Raji (cell line): ENCODE measurements at regions not wholly inside any gene's neighbourhood (a gene's known extent, or its start where the extent isn't known, plus 50 kb on each side); places are given as distances from the start of the nearest gene placed in this dataset.

Experiments used
- POLR2A ChIP-seq: IDR thresholded peaks from 2 replicates; pipeline ENCODE4 v1.6.1; 2011; ENCODE audit warnings: low read depth, low read length, control low read depth; ENCODE audit not compliant: insufficient read depth

DNA sequence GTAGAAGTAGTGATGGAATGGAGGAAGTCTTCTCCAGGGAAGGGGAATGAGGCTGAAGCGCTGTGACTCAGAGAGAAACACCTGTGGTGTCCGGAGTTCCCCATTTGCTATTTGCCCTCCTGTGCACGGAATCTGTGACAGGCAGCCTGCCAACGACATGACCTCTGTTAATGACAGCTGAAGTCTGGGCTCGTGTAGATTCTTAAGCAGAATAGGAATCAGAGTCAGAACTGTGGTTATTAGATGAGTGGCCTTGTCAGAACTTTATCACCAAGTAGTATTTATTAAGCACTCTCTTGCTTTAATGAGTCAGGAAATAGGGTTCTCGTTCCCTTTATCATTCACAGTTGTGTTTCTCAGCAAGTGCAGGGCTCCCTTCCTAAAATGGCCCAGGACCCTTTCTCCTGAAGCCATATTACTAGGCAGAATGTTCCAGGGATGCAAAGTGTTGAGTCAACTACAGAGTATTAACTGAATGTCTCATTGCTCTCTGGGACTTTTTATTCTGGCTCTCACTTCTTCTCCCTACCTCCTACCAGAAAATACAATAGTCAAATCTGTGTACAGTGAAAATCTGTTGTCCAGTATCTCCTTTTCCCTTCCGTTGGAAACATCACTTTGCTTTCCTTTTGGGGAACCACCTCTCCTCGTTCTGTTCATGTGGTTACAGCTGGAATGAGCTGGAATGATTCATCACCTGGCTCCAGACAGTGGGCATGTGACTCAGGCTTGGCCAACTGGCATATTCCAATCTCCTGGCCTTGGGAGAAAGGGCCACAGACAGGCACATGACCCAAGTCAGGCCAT lies 77.8 kb upstream of the MAX start:
- TF ChIP-seq POLR2A = no peak

DNA sequence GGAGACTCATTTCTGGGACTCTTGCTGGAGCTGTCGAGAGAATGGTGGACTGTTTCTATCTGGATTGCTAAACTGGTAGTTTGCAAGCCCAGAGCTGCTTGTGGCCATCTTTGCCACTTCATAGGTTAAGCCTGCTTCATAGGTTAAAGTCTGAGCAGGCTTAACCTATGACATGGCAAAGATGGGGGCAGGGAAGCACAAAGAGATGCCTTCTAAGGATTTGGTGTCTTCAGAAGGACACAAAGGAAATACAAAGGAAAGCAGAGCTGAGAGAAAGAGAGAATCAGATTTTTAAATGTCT lies 78.4 kb upstream of the MAX start:
- TF ChIP-seq POLR2A = no peak

DNA sequence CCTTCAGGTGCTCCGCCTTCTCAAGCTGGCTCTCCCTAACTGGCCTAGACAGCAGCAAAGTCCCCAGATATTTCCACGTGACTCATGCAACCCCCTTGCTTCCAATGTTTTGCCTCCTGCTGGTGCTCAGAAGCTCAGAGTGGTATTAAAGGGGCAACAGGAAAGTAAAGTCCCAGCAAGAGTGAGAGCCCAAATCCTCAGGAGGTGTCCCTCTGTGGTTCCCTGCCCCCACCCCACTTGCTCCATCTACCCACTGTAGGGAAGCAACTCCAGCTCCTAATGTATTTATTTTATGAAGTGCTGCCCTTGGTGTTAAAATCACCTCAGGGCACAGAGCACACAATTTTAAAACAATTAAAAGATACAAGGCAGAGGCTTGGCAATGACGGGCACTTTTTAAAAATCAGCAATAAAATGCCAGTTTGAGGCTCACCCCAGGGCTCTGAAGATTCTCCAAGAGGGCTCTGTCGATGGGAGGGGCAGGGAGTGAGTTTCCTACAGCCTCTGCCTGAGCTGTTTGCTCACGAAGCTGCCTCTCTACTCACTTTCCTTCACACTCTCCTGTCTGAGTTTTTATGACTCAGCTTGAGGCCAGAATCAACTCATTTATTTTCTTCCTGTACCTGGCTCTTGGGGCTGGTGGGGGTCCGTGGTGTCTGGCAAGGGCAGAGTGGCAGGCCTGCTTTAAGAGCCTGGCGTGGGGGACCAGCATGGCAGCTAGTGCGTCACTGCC lies 81.9 kb upstream of the MAX start:
- no peak for TF ChIP-seq POLR2A

DNA sequence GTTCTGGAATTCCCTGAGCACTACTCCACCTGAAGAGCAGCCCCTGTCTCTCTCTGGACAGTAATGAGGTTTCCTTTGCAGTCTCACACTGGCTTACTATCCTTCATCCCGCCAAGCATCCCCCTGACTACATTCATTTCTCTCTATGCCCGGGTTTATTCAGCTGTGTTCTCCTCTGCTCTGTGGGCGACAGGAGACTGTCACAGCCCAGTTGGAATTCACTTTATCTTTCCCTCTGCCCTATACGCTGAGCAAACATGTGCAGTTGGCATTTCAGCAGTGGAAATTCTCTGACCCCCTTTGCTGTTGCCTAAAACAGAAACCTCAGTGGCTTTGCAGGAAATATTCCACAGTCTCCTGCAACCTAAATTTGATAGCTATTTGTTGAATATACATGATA lies 83.5 kb upstream of the MAX start:
- TF ChIP-seq POLR2A = no peak

DNA sequence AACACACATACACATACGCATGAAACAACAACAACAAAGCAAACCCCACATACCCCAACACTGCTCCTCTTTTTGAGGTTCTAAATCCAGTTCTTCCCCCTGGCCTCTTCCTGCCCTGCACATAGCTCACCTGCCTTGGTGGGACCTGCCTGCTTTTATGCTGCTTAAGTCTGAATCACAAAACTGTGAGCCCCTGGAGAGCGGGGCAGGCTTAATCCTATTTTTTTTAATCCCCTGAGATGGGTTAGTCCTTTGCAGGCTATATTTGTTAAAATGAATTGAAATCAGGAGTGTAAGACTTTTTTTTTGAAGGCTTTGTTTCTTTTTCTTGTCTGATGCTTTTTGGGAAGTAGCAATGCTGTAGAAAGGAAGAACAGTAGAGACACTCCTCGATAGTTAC lies 84.6 kb upstream of the MAX start:
- TF ChIP-seq POLR2A = no peak

DNA sequence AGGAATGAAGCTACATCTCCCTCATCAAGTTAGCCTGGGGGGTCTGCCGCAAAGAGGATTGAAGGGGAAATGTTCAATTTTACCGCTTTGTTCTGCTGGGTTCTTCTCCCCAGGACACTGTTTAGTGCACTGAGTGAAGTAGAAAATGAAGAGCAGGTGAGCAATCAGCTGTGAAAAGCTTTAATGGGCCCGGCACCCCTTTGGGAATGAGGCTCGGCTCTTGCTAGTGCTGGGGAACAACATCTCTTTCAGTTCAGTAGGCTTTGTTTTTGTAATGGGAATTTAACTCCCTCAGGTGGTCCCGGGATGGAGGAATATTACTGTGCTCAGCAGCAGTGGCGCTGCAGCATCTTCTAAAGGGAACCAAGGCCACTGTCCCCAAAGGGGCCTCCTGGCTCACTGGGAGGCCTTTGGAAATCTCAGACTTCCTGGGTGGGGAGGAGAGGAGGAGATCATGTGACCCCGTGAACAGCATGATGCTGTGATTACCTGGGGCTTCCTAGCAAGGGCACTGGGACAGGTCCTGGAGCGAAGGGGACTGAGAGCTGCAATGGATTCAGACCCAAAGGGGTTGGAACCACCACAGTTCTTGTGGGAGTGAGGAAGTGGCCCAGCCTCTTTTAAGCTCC lies 85.2 kb upstream of the MAX start:
- TF ChIP-seq POLR2A = no peak

DNA sequence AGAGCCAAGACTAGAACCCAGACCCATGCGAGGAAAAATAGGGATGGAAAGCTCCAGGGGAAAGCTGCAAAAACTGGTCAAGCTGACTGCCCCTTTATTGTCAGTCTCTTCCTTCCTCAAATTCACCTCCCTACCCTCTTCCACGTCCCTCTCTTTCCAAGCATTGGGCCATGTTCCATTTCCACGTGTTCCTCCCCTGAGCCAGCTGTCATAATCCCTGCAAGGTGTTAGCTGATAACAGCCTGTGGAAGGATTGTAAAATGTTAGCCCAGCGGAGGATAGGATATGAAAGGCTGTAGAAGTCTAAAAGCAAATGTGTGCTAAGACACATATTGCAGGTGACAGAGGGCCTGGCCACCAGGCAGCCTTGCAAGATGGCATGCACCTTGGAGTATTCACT lies 88.0 kb upstream of the MAX start:
- no peak for TF ChIP-seq POLR2A

DNA sequence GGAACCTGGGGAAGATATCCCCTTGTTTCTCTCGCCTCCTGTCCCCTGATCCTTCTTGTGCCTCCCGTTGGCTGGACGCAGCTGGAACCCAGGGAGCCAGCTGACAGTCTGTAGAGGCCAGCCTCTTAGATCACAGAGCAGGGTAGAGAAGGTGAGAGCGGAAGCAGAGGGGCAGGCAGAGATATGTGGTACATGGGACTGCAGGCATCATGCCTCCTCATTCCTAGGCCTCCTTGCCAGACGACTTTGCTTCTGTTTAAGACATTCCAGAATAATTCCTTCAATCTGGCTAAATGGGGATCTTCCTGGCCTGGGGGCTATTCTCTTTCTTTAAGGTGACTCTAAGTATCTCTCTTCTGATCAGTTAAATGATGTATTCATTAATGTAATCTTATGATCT lies 89.4 kb upstream of the MAX start:
- TF ChIP-seq POLR2A = no peak

DNA sequence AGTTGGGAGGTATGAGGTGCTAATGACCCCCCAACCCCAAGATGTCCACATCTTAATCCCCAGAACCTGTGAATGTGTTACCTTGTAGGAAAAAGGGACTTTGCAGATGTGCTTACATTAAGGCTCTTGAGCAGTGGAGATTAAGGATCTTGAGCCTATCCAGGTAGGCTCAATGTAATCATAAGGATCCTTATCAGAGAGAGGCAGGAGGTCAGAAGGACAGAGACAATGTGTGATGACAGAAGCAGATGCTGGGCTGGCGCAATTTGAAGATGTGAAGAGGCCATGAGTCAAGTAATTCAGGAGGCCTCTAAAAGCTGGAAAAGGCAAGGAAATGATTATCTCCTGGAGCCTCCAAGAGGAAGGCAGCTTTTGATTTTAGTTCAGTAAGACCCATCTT lies 90.4 kb upstream of the MAX start:
- no peak for TF ChIP-seq POLR2A

DNA sequence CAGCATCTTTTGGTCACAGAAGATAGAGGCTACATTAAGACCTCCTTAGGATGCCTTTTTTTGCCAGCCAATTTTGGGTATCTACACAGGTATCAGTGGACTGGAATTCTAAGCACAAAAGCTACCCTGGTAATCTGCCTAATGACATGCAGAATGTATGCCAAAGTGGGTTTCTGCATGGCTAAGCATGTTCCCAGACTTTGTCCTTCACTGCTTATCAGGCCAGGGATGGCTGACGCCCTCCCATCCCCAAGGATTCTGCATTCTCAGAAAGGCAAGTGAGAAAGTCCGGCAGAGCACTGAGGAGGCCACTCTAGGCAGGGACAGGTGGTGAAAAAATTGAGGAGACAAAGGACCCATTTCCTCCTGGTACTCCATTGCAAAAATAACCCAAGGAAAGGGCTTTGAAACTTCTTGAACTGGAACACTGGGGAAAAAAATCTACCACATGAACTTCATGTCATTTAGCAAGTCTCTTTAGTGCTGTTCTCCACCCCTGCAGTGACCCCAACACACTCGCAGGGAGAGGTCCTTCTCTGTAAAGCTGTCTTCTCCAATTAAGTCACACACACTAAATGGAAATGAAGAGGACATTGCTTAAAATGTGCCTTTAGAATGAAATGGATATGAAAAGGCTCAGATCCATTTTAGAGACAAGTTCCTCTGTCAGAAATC lies 91.7 kb upstream of the MAX start:
- TF ChIP-seq POLR2A = no peak

DNA sequence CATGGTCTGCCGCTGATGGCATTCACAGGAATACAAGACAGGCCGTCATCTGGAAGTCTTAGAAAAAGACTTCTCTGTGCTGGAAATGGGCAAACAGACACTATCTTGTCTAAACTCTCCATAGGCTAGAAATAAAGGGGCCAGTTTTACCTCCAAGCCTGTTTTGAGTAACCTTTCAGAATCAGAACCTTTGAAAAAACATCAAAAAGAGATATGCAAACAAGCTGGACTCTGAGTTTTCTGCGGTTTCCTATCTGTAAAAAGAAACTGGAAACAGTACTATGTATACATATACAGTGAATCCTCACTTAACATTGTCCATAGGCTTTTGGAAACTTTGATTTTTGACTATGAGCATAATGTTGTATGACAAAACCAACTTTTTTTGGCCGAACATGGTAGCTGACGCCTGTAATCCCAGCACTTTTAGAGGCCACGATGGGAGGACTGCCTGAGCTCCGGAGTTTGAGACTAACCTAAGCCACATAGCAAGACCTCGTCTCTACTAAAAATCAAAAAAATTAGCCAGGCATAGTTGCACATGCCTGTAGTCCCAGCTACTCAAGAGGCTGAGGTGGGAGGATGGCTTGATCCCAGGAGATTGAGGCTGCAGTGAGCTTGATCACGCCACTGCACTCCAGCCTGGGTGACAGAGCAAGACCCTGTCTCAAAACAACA lies 92.9 kb upstream of the MAX start:
- TF ChIP-seq POLR2A = no peak

DNA sequence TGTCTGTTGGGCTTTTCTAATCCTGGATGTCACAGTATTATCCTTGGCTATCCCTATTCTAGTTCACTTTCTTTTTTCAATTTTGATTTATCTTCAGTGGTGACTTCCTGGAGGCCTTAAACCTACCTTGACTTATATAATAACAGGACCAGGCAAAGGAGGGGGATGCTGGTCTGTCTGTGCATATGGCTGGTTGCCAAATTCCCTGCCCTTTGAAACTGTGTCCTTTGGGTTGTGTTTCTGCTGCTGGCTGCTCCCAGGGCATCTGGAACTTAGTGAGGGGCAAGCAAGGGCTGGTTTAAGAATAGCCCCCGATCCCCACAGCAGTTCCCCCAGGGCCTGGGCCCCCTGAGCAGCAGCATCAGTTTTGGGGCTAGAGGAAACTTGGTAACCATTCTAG lies 96.0 kb upstream of the MAX start:
- TF ChIP-seq POLR2A = no peak

DNA sequence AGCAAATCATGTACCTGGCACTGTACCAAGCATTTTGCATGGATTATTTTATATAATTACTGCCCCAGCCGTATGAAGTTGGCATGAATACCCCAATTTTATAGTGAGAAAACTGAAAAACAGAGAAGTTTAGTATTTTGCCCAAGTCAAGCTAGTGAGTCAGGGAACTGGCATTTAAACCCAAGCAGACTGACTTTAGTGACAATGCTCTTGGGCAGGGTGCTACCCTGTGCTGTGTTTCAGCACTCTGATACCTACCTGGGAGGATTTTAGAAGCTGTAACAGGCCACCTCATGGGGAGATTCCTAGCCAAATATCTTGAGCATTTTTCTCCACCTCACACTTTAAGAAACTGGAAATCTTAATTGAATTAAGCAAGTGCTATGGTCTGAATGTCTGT lies 98.1 kb upstream of the MAX start:
- TF ChIP-seq POLR2A = no peak

DNA sequence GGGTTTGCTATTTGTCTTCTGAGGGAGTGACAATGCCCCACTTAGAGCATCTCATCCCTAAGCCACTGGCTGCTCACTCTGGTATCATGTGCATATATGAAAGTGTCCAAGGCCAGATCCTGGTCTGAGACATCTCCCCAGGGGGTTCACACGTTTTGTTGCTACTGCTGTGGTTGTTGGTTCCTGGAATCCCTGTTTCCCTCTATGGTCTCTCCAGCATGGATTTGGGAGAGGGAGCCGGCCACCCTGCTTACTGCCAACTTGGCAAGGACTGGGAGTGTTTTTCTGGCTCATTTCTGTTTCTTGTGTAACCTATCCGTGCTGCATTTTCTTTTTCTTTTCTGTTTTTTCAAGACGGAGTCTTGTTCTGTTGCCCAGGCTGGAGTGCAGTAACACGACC lies 101.3 kb upstream of the MAX start:
- no peak for TF ChIP-seq POLR2A

DNA sequence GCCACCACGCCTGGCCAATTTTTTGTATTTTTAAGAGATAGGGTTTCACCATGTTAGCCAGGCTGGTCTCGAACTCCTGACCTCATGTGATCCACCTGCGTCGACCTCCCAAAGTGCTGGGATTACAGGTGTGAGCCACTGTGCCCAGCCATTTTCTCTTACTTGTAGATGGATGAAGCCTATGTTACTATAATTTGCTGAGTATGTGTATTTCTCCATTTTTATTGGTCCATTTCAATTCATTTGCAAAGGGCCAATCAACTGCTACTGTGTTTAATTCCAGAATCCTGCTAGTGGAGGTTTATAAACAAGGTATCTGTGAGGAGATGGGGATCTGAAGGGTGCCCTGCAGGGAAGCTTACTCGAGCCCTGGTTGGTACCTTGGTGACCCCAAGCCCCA lies 101.7 kb upstream of the MAX start:
- no peak for TF ChIP-seq POLR2A
